NB4 (cell line): ENCODE measurements at regions not wholly inside any gene's neighbourhood (a gene's known extent, or its start where the extent isn't known, plus 50 kb on each side); places are given as distances from the start of the nearest gene placed in this dataset.

Experiments
- DNase-seq: peaks from one replicate; pipeline ENCODE4 v3.0.0; 2010; ENCODE audit warnings: low read depth
- H3K4me3 ChIP-seq: one replicate; pipeline ENCODE4 v1.5.1; 2011; ENCODE audit warnings: mild to moderate bottlenecking, low read depth, low read length, moderate library complexity
- MYC ChIP-seq: IDR thresholded peaks from 2 replicates; pipeline ENCODE4 v1.6.1; 2011; ENCODE audit warnings: low read depth, low read length
- POLR2A ChIP-seq: IDR thresholded peaks from 2 replicates; pipeline ENCODE4 v1.6.1; 2011; ENCODE audit warnings: mild to moderate bottlenecking; ENCODE audit not compliant: insufficient read length; ENCODE audit errors: extremely low read depth
- TF ChIP-seq, protein P1 (sequence below): IDR thresholded peaks from 2 replicates; pipeline ENCODE4 v1.6.1; 2011; ENCODE audit warnings: low read depth, low read length
- TF ChIP-seq, protein P2 (sequence below): IDR thresholded peaks from one replicate; pipeline ENCODE4 v1.5.1; 2012; ENCODE audit warnings: low read depth, low read length

DNA sequence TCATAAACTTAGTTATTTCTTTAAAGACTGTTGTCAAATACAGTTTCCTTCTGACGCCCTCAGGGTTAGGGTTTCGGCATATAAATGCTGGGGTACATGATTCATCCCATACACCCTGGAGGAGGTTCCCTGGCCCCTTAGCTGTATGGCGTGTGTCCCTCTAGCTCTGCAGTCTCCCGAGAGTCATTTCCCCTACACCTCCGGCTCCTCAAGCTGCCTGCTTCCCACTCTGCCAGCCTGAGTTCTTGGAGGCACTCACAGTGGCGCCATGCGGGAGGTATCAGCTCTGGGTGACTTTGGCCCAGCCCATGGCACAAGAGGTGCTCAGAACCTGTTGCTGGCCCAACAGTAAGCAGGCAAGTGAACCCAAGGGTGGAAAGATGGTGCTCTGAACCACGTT lies 70.2 kb upstream of the TRPM1 start:
- no peak overlapping the region for H3K4me3 ChIP-seq
- TF ChIP-seq POLR2A (no peak), MYC (no peak)
- TF ChIP-seq, protein P1, sequence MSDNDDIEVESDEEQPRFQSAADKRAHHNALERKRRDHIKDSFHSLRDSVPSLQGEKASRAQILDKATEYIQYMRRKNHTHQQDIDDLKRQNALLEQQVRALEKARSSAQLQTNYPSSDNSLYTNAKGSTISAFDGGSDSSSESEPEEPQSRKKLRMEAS = no peak
- TF ChIP-seq, protein P2, sequence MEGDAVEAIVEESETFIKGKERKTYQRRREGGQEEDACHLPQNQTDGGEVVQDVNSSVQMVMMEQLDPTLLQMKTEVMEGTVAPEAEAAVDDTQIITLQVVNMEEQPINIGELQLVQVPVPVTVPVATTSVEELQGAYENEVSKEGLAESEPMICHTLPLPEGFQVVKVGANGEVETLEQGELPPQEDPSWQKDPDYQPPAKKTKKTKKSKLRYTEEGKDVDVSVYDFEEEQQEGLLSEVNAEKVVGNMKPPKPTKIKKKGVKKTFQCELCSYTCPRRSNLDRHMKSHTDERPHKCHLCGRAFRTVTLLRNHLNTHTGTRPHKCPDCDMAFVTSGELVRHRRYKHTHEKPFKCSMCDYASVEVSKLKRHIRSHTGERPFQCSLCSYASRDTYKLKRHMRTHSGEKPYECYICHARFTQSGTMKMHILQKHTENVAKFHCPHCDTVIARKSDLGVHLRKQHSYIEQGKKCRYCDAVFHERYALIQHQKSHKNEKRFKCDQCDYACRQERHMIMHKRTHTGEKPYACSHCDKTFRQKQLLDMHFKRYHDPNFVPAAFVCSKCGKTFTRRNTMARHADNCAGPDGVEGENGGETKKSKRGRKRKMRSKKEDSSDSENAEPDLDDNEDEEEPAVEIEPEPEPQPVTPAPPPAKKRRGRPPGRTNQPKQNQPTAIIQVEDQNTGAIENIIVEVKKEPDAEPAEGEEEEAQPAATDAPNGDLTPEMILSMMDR = no peak
- DNase-seq = no peak

DNA sequence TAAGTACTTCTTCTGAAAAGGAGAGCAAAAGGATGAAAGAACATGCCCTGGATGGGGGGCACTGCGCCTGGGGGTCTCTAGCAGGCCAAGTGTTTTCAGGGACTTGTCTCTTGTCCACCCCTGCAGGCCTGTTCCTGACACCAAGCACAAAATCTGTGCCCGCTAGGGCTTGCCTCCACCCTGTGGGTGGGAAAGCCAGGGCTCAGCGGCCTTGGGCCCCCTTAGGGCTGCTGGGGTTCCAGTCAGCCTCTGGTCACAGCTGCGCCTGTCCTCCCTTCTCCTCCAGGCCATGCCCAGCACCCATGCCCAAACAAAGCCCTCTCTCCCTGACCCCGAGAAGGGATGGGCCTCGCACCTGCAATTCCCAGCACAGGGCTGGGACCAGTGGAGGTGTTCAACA lies 71.1 kb upstream of the TRPM1 start:
- no peak for TF ChIP-seq MYC
- TF ChIP-seq, protein P1 = no peak
- TF ChIP-seq, protein P2 = no peak
- no peak for DNase-seq
- no peak overlapping the region for H3K4me3 ChIP-seq

DNA sequence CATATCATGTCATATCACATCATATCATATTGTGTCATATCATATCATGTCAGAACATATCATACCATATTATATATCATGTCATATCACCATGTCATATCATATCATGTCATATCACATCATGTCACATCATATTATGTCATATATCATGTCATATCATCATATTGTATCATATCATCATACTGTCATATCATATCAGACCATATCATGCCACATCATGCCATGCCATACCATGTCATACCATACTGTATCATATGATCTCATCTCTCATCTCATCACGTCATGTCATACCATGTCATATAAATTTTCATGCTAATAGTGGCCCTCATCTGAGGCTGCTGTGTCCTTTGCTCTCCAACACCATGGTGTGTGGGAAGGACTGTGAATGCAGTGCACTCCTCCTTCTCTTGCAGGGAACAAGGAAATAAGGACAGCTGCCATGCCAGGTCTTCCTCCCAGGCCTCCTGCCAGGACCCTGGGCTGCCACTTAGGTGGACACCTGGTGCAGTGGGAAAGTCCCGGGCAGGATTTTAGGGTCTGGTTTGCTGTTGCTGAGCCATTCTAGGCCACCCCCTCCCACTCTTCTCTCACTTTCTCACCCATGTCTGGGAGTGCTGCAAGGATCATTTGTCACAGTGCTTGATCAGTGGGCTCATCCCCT lies 72.4 kb upstream of the TRPM1 start:
- TF ChIP-seq, protein P1 = no peak
- TF ChIP-seq POLR2A = no peak
- TF ChIP-seq, protein P2 = no peak
- TF ChIP-seq MYC = no peak
- no peak overlapping the region for H3K4me3 ChIP-seq
- no peak for DNase-seq

DNA sequence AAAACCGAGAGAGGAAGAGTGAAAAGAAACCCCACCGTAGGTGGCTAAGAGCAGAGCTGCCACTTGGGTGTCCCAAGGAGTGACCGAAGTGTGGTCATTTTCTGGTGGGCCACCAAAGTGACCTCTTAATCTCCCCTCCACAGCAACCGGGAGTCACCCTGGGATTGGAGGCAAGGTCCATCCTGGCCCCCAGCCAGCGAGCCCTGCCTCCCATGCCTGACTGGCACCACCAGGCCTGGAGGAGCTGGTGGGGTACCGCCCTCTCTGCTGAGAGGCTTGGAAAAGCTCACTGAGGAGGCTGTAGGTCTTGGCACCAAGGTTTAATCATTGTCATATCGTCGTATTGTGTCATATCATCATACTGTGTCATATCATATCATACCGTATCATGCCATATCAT lies 74.0 kb upstream of the TRPM1 start:
- TF ChIP-seq POLR2A (no peak), MYC (no peak)
- TF ChIP-seq, protein P1 = no peak
- TF ChIP-seq, protein P2 = no peak
- H3K4me3 ChIP-seq = no peak overlapping the region
- no peak for DNase-seq

DNA sequence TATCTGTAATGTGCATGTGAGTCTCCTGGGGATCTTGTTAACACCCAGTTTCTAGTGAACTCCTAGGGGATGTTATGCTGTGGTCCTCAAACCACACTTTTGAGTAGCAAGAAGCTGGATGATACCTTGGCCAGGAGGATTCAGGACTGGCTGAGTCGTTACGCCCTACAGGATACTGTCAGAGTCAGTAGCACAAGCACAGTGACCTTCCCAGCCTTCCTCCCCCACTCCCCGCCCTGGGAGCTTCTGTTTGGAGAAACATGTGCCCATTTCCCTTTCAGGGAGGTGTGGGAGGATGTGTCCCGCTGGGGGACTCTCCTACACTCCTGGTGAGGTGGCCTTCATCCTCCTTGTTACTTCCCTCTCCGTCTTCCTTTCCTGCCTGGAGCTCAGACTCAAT lies 76.4 kb upstream of the TRPM1 start:
- TF ChIP-seq POLR2A = no peak
- TF ChIP-seq, protein P2 = no peak
- TF ChIP-seq MYC = no peak
- DNase-seq = no peak
- H3K4me3 ChIP-seq = no peak overlapping the region

DNA sequence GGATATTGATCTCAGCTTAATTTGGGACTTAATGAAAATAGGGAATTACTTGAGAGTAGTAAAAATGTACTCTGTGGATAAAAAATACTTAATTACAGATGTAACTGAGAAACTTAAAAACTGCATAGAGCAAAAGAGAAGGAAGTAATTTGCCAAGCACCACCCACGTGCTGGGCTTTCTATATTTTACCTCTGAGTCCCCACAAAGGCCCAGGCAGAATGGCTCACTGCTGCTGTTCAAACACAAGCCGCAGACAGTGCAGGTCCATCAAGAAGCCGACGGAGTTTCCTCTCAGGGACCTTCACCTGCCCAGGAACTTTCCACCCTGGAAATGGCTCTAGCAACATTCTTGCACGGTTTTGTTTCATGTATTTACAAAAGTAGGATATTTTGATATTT lies 77.2 kb upstream of the TRPM1 start:
- TF ChIP-seq, protein P2 = no peak
- TF ChIP-seq MYC (no peak), POLR2A (no peak)
- TF ChIP-seq, protein P1 = peak; percentile 59
- no peak for DNase-seq
- H3K4me3 ChIP-seq = no peak overlapping the region
